ENCODE measurements at regions not wholly inside any gene's neighbourhood (a gene's known extent, or its start where the extent isn't known, plus 50 kb on each side); places are given as distances from the start of the nearest gene placed in this dataset.

- no peak for TF ChIP-seq CTCF (IDR thresholded peaks at IDR 0.05; ENCODE audit: low read depth, low read length, missing control alignments)
- DNase-seq (ENCODE audit: extremely low read depth, low read depth): no peak
Measured at GRCh38 chr2:144674071-144674470, 154.2 kb upstream of the ZEB2 start.

GRCh38 chr2:144673456-144673855 is 153.5 kb upstream of the ZEB2 start:
- no peak overlapping the region for H3K4me3 ChIP-seq (replicated peaks; ENCODE audit: low read depth, low read length)
- TF ChIP-seq CTCF (IDR thresholded peaks at IDR 0.05; ENCODE audit: low read depth, low read length, missing control alignments): no peak
- no peak for DNase-seq (ENCODE audit: extremely low read depth, low read depth)

More at GRCh38 chr2:144674071-144674470, 154.2 kb upstream of the ZEB2 start:
- H3K4me3 ChIP-seq (replicated peaks; ENCODE audit: low read depth, low read length): no peak overlapping the region

- no peak for TF ChIP-seq CTCF (IDR thresholded peaks at IDR 0.05; ENCODE audit: low read depth, low read length, missing control alignments)
- DNase-seq (ENCODE audit: extremely low read depth, low read depth): no peak
- no peak overlapping the region for H3K4me3 ChIP-seq (replicated peaks; ENCODE audit: low read depth, low read length)
Measured at GRCh38 chr2:144671695-144672455, 152.0 kb upstream of the ZEB2 start.

GRCh38 chr2:144670738-144671137 is 150.8 kb upstream of the ZEB2 start:
- DNase-seq (ENCODE audit: extremely low read depth, low read depth): no peak
- no peak for TF ChIP-seq CTCF (IDR thresholded peaks at IDR 0.05; ENCODE audit: low read depth, low read length, missing control alignments)
- no peak overlapping the region for H3K4me3 ChIP-seq (replicated peaks; ENCODE audit: low read depth, low read length)

GRCh38 chr2:144670080-144670479 is 150.2 kb upstream of the ZEB2 start:
- TF ChIP-seq CTCF (IDR thresholded peaks at IDR 0.05; ENCODE audit: low read depth, low read length, missing control alignments): no peak
- no peak overlapping the region for H3K4me3 ChIP-seq (replicated peaks; ENCODE audit: low read depth, low read length)
- DNase-seq (ENCODE audit: extremely low read depth, low read depth): no peak

- TF ChIP-seq CTCF (IDR thresholded peaks at IDR 0.05; ENCODE audit: low read depth, low read length, missing control alignments): no peak
- DNase-seq (ENCODE audit: extremely low read depth, low read depth): no peak
- H3K4me3 ChIP-seq (replicated peaks; ENCODE audit: low read depth, low read length): no peak overlapping the region
Measured at GRCh38 chr2:144669196-144669987, 149.5 kb upstream of the ZEB2 start.

Data from HFF-Myc (cell line).